Caco-2 (cell line): ENCODE measurements at regions not wholly inside any gene's neighbourhood (a gene's known extent, or its start where the extent isn't known, plus 50 kb on each side); places are given as distances from the start of the nearest gene placed in this dataset.

Source experiments
- BruUV-seq: library from RNA; stranded (reverse); fragments of 400-500 nt; replicated peaks from 2 replicates; lab custom pipeline; 2021; lab: Mats Ljungman, UMichigan
- CTCF ChIA-PET: fragments of 300-600 bp; sonication (Branson Sonifier 250); formaldehyde crosslinking; loops from one replicate; lab custom pipeline; 2022; ENCODE audit warnings: antibody characterized with exemption; lab: Charles Lee
- POLR2A ChIA-PET: fragments of 300-600 bp; sonication (Branson Sonifier 250); formaldehyde crosslinking; loops from one replicate; lab custom pipeline; 2022; ENCODE audit warnings: antibody characterized with exemption; lab: Charles Lee
- DNase-seq, 2 experiments: peaks; one replicate each; pipeline versions ENCODE4 v3.0.0 to v3.0.0-alpha.2; 2020 to 2022
- H3K27me3 ChIP-seq: replicated peaks from 2 replicates; pipeline ENCODE4 v1.6.0; 2011; ENCODE audit warnings: low read length; ENCODE audit not compliant: control insufficient read depth, insufficient read depth
- H3K36me3 ChIP-seq: 2 replicates; pipeline ENCODE4 v1.5.1; 2011; ENCODE audit warnings: low read length; ENCODE audit not compliant: control insufficient read depth, insufficient read depth
- H3K4me1 ChIP-seq: fragments of 250-450 bp; sonication (Bioruptor Pico); 2 replicates; pipeline ENCODE4 v1.5.1; 2020; ENCODE audit warnings: mild to moderate bottlenecking
- H3K4me3 ChIP-seq: 2 replicates; pipeline ENCODE4 v1.5.1; 2011; ENCODE audit warnings: low read depth, mild to moderate bottlenecking, control low read depth, low read length
- H3K9me3 ChIP-seq: fragments of 250-450 bp; sonication (Bioruptor Pico); 2 replicates; pipeline ENCODE4 v1.5.1; 2020; ENCODE audit warnings: mild to moderate bottlenecking, moderate library complexity
- H3K27ac Mint-ChIP-seq: one replicate; pipeline ENCODE4 v1.8.0; 2022; ENCODE audit warnings: mixed read lengths; ENCODE audit not compliant: unreplicated experiment
- H3K27me3 Mint-ChIP-seq: one replicate; pipeline ENCODE4 v1.8.0; 2022; ENCODE audit warnings: mixed read lengths; ENCODE audit not compliant: insufficient read depth, unreplicated experiment
- H3K36me3 Mint-ChIP-seq: one replicate; pipeline ENCODE4 v1.8.0; 2022; ENCODE audit warnings: mild to moderate bottlenecking, mixed read lengths; ENCODE audit not compliant: insufficient read depth, unreplicated experiment
- H3K4me1 Mint-ChIP-seq: one replicate; pipeline ENCODE4 v1.8.0; 2022; ENCODE audit warnings: low read depth, mixed read lengths; ENCODE audit not compliant: unreplicated experiment
- H3K4me3 Mint-ChIP-seq: one replicate; pipeline ENCODE4 v1.8.0; 2022; ENCODE audit warnings: mild to moderate bottlenecking, moderate library complexity, mixed read lengths; ENCODE audit not compliant: unreplicated experiment
- H3K9me3 Mint-ChIP-seq: one replicate; pipeline ENCODE4 v1.8.0; 2022; ENCODE audit warnings: mixed read lengths; ENCODE audit not compliant: unreplicated experiment
- intact Hi-C: fragments of 100-400 bp; cut with micrococcal nuclease; formaldehyde crosslinking; loops from one replicate; pipeline ENCODE4 v1.10.0; 2022; ENCODE audit not compliant: unreplicated experiment
- TF ChIP-seq, protein P1 (sequence below), 2 experiments: fragments of 200-600 bp in 1 of 2; IDR thresholded peaks; 1 replicate in 1 of 2; 2 replicates in 1 of 2; pipeline versions ENCODE4 v1.5.1 to v1.8.0; 2011 to 2022; ENCODE audit warnings: antibody characterized with exemption in 1 of 2, control low read depth in 1 of 2, inconsistent platforms in 1 of 2, low read depth in 1 of 2, low read length in 1 of 2, mild to moderate bottlenecking in 1 of 2, moderate library complexity in 1 of 2; ENCODE audit not compliant: insufficient read depth in 1 of 2, severe bottlenecking in 1 of 2, unreplicated experiment in 1 of 2

DNA sequence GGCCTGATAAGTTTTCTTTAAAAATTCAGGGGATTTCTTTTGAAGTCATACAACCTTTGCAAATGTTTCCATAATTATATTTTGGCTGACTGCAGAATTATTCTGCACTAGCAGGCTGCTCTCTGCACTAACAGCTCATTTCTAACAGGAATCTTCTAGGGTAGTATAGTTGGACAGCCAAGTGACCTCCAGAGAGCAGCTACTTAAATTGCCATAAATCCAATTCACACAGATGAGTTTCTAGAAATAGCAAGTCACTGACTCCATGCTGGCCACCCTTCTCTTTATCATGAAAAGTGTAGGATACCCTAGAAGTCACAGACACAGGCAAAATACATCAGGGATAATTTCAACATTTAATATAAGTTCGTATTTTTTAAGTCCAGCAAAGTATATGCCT, 110.9 kb upstream of the TARS1 start:
- Mint-ChIP-seq H3K27ac (no peak overlapping the region), H3K9me3 (no peaks in the 10 kb centered on the region), H3K4me3 (no peak overlapping the region), H3K27me3 (peaks cover 2% of the 10 kb centered on the region), H3K36me3 (no peaks in the 10 kb centered on the region), H3K4me1 (no peaks in the 10 kb centered on the region)
- Histone ChIP-seq H3K4me3 (no peak overlapping the region), H3K9me3 (no peaks in the 10 kb centered on the region), H3K27me3 (no peaks in the 10 kb centered on the region), H3K4me1 (no peaks in the 10 kb centered on the region), H3K36me3 (no peaks in the 10 kb centered on the region)
- intact Hi-C loops = no loop called here
- BruUV-seq = no TSS peak
- POLR2A ChIA-PET = no interaction called here
- CTCF ChIA-PET = no interaction called here
- no peak for DNase-seq
- TF ChIP-seq, protein P1, sequence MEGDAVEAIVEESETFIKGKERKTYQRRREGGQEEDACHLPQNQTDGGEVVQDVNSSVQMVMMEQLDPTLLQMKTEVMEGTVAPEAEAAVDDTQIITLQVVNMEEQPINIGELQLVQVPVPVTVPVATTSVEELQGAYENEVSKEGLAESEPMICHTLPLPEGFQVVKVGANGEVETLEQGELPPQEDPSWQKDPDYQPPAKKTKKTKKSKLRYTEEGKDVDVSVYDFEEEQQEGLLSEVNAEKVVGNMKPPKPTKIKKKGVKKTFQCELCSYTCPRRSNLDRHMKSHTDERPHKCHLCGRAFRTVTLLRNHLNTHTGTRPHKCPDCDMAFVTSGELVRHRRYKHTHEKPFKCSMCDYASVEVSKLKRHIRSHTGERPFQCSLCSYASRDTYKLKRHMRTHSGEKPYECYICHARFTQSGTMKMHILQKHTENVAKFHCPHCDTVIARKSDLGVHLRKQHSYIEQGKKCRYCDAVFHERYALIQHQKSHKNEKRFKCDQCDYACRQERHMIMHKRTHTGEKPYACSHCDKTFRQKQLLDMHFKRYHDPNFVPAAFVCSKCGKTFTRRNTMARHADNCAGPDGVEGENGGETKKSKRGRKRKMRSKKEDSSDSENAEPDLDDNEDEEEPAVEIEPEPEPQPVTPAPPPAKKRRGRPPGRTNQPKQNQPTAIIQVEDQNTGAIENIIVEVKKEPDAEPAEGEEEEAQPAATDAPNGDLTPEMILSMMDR (IDR thresholded peaks at IDR 0.05; ENCODE audit: insufficient read depth in 1 of 2, low read depth in 1 of 2, low read length in 1 of 2, severe bottlenecking in 1 of 2, unreplicated experiment in 1 of 2) = no peak

DNA sequence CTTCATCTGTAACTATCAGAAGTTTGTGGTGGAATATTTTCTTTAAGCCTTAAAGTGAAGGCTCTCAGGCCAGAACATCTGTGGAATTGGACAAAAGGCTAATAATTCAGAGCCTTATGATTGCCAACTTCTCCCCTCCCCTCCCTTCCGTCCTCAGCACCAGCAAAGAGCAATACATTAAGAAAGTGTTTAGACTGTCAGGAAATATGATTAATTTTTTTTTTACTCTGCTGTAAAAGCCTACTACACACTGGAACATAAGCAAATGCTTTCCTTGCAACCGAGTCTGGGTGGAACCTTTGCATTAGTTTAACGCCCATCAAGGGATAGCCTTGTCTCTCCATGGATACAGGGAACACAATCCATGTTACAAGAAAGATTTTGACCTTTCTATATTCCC, 110.3 kb upstream of the TARS1 start:
- no peaks in the 10 kb centered on the region for H3K4me1 ChIP-seq
- BruUV-seq = no TSS peak
- no peaks in the 10 kb centered on the region for H3K9me3 ChIP-seq
- H3K27ac Mint-ChIP-seq = no peak overlapping the region
- no peak for DNase-seq
- POLR2A ChIA-PET = no interaction called here
- no peaks in the 10 kb centered on the region for H3K27me3 ChIP-seq
- intact Hi-C loops = no loop called here
- H3K9me3 Mint-ChIP-seq = no peaks in the 10 kb centered on the region
- TF ChIP-seq, protein P1 (IDR thresholded peaks at IDR 0.05; ENCODE audit: insufficient read depth in 1 of 2, low read depth in 1 of 2, low read length in 1 of 2, severe bottlenecking in 1 of 2, unreplicated experiment in 1 of 2) = no peak
- H3K27me3 Mint-ChIP-seq = peaks cover 2% of the 10 kb centered on the region
- H3K4me3 Mint-ChIP-seq = no peak overlapping the region
- no peaks in the 10 kb centered on the region for H3K4me1 Mint-ChIP-seq
- no peak overlapping the region for H3K4me3 ChIP-seq
- H3K36me3 ChIP-seq = no peaks in the 10 kb centered on the region
- no peaks in the 10 kb centered on the region for H3K36me3 Mint-ChIP-seq
- CTCF ChIA-PET = no interaction called here

DNA sequence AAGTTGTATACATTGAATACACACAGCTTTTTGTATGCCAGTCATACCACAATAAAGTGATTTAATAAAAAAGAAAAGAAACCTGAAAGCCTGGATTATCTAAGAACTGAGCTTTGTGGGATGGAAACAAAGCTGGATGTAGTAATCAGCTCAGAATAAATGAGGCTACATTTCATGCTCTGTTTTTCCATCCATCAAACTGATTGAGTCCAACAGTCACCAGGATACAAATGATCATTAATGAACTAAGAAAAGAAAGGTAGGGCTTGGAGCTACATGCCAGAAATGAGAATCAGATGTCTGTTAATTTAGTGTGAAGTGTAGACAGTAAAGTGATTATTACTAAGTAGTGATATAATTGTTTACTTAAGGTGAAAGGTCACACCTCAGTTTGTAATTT, 109.8 kb upstream of the TARS1 start:
- Mint-ChIP-seq H3K27ac (no peak overlapping the region), H3K4me3 (no peak overlapping the region), H3K27me3 (peaks cover 2% of the 10 kb centered on the region), H3K9me3 (no peaks in the 10 kb centered on the region), H3K4me1 (no peaks in the 10 kb centered on the region), H3K36me3 (no peaks in the 10 kb centered on the region)
- Histone ChIP-seq H3K4me3 (no peak overlapping the region), H3K36me3 (no peaks in the 10 kb centered on the region), H3K4me1 (no peaks in the 10 kb centered on the region), H3K27me3 (no peaks in the 10 kb centered on the region), H3K9me3 (no peaks in the 10 kb centered on the region)
- BruUV-seq = no TSS peak
- CTCF ChIA-PET = no interaction called here
- intact Hi-C loops = no loop called here
- no peak for DNase-seq
- POLR2A ChIA-PET = no interaction called here
- TF ChIP-seq, protein P1 (IDR thresholded peaks at IDR 0.05; ENCODE audit: insufficient read depth in 1 of 2, low read depth in 1 of 2, low read length in 1 of 2, severe bottlenecking in 1 of 2, unreplicated experiment in 1 of 2) = no peak
